ENCODE measurements at regions not wholly inside any gene's neighbourhood (a gene's known extent, or its start where the extent isn't known, plus 50 kb on each side); places are given as distances from the start of the nearest gene placed in this dataset.

DNA sequence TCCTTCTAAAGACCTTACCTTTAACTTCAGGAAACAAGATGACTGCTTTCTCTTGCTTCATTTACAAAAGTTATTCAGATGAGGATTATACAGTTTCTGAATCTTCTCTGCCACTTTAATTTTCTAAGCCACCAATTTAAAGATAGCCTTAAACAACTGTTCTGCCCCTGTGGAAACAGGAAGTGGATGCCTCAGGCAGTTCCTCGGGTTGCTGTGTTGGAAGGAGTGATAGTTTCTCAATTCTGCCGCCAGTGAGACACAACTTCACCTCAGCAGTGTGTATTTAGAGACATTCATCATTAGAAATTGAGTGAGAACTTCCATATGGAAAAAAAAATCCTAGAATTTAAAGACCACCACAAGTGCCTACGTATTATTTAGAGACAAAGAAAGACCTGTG, 475.1 kb upstream of the WWC1 start:
- DNase-seq = no peak

DNA sequence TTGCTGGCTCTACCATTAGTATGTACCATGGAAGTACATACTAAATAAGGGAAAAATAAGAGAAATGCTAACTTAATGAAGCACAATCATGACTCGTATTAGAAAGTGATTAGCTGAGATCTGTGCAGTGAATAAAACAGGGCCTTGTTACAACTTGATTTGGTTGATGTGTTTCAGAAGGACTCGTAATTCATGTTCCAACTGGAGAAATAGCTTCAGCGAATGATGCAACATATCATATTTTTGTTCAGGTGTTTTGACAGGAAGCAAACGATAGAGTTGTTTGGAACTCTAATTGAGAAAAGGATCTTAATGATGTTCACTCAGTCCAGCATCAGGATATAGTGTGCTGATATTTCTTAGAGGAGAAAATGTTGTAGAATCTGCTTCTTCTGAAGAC, 474.6 kb upstream of the WWC1 start:
- DNase-seq = no peak

DNA sequence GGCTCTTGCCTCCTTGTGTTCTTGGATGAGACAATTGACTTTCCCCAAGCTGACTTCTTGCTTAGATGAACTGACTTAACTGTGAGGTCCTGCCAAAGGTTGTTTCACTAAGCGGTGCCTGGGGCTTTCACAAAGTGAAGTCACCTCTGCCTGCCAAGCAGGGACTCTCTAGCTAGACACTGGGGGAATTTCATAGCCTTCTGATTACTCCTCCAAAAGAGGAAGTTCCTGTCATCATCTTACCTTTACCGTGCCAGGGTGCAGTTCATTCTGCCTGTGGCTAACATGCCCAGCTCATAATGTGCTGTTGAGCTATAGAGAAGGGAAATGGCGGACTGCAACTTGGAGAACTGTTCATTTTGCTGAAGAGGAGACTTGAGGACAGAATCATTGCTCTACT, 472.0 kb upstream of the WWC1 start:
- no peak for DNase-seq

DNA sequence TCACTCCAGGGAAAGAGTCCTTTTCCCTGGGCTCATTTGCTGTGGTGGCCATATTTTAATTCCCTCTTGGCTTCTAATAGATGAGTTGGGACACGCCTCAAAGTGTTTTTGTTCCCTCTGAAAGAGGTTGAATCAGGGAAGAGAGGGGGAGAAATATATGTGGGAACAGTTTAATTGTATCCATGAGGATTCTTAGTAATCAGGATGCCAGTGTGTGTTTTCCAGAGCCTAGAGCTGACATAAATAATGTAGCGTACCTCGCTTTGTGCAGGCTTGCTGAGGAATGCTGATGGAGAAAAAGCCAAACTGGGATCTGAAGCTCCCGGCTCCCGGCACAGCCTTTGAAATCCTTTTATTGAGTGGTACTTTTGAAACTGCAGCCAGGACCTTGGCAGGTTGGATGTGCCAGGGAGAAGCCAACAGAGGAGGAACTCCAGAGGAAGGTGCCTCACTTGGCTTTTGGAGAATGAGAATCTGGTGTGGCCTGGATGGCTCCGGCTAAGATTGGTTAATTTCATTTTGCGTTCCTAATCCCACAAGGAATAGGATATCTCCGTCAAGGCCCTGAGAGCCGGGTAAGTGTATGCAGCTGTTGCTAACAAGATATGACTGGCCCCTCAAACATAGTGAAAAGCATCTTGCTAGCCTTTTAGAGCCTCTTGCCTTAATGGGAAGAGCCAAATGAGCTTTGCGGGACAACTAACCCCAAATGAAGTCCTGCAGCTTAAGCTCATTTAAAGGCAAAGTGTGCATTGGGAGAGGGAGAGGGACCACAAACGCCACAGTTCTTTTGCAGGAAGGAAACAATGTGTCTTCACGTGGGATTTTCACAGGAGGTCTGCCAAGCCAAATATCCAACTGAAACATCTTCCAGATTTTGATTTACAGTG, 471.1 kb upstream of the WWC1 start:
- DNase-seq = no peak

DNA sequence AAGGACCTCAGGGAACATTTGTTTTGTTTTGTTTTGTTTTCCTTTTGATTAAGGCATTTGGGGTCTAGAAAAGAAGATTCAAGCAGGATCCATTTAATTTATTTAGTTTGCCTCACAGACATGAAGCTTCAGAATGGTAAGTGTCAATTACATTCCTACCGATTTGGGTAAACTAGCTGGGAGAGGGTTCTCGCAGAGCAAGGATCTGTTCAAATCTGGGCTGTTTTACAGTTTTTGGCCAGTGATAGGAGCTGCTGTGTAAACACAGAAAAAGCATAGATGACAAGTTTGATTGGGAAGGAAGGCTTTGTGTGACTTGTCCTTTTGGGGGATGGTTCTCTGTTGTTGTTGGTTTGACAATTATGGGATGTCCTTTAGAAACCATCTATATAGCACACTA, 470.3 kb upstream of the WWC1 start:
- no peak for DNase-seq

DNA sequence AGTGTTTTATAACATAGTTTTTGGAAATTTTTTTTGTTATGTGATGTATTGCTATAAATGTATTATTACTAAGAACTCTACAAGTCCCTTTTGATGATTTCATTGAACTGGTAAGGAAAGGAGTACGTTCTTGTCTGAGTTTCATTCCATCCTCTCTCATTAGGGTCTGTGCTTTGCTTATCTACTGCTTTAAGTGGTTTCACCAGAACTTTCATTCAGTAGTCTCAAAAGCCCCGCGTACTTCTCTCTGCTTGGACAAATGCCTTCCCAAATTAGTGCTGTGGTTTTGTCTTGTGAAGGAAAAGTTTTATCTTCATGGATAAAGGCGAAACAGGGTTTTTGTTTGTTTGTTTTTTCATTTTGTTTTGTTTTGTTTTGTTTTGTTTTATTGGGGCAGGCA, 469.8 kb upstream of the WWC1 start:
- DNase-seq = no peak

DNA sequence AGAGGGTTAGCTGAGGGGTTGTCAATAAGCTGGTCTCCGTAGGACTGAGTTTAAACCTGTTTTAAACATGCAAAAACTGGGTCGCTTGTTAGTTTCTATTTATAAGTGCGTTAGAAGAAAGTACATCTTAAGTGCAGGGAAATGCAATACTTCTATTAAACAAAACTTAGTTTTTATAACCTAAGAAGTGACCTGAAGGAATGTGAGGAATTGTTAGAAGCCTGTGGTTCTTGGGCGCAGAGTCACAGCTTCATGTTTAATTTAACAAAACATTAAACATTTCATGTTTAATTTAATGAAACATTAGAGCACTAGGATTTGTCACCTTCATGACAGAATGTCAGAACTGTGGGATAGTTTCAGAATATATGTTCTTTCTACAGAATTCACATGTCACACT, 469.2 kb upstream of the WWC1 start:
- DNase-seq = no peak

DNA sequence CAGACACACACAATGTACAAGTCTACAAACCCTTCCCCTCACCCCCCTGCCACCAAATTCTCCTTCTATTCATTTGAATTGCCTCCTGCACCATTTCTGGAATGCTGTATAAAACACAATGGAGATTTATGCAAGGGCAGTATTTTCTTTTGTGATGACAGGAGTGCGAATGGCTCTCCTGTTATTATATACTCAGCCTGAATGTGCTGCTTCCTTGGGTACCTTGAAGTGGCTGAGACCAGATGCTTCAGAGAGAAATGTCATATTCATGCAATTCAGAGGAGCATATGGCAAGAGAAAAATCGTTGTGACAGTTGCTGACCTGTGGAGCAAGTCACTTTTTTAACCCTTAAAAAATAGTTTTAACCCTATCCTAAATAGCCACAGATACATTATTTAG, 468.0 kb upstream of the WWC1 start:
- DNase-seq = no peak

DNA sequence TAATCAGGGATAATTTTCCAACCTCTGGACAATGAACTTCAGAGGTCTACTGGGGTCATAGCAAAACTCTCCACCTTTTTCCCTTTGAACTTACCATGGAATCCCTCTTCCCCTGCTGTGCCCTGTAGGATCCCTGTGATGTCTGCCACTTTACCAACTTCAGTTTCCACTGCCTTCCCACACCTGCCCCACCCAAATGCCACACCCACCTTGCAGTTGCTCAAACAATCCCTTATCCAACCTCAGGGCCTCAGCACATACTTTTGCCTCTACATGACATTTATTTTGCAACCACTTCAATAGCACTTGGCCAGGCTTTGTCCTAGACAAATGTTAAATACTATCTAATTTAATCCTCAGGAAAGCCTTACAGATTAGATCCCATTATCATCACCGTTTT, 463.7 kb upstream of the WWC1 start:
- no peak for DNase-seq

DNA sequence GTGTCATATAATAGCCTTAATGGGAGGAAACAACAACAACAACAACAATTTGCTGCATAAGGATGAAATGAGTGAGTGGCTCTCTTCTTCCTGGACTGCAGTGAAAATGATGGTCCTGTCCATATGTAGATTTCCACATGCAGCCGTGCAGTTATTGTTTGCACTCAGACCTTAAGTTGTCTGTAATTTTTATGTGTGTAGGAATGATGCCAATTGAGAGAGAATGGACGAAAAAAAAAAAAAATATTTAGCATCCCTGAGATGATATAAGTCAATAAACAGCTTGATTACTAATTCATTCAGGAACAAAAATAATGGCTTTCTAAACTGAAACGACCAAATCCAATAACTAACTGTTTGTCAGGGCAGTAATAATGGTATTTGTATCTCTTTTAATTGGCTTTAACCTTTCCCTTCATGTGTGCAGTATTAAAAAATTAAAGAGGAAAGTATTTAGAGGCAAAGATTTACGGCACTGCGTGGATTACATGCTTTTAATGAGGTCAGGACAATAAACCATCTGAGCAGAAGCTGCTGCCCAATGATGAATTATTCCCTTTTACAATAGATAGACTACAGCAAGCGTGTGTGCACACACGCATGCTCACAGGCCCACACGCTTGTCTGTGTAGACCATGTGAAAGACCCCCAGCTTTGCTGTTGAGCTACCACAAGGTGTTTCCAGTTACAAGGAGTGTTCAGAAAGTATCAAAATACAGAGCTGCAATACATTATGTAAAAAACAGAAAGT, 459.5 kb upstream of the WWC1 start:
- no peak for DNase-seq

DNA sequence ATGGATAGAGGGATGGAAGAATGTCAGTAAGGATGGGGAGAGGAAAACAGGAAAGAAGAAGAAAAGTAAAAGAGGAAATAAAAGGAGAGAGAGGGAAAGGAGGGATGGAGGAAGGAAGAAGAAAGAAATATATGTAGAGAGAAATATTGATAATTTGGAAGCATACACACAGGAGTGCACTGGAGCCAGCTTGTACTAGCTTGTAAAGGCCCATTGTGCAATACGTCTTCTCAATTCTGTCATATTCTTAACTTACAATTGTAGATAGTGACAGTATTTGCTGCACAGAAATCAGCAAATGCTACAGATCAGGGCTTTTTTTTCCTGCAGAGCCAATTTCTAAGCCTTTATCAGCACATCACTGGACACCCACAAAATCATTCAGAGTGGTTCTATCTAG, 458.8 kb upstream of the WWC1 start:
- DNase-seq = no peak

DNA sequence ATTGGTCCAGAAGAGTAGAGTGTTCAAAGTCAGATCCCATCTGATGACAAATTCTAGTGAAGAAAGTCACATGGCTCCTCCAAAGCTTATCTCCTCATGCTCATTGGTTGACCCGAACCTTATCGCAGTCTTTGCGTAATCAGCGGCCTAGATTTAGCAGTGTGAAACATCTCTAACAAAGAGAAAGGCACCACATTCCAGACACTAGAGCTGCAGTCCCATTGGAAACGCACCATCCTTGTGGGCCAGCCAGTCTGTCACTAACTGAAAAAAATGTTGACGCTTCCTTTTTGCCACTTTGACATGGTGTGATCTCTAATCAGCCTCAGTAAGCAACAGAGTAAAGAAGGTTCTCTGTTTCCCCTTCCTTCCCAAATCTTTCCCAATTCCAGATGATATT, 458.0 kb upstream of the WWC1 start:
- no peak for DNase-seq

DNA sequence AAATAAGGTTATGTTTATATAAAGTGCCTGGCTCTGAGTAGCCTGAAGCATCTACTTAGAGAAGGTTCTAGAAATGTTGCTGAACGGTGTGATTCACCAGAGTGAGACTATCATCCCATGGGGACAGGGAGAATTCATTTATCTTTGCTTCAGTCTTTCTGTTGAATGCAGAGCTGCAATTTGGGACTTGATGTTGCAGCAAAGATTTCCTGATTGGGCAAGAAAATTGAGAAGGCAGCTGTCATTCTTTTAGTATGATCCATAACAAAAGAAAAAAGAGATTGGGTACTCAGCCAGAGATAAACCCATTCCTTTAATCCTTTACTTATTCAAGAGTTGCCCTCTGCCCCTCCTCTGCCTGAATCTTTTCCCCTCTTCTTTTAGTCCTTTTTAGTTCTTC, 456.3 kb upstream of the WWC1 start:
- DNase-seq = no peak

DNA sequence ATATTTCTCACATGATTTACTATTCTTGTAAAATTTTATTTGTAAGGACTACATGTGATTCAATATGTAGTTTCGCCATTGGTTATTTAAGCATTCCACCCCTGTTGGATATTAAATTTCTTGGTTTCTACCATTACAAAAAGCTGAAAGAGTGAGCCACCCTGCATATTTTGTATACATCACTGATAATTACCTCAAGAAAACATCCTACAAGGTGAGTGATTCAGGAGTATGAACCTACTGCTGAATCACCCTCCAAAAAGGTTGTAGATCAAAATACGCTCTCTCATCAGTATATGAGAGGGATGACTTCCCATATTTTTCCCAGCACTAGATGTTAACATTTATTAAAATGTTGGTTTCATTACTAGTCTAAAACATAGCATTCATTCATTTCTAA, 454.3 kb upstream of the WWC1 start:
- no peak for DNase-seq

DNA sequence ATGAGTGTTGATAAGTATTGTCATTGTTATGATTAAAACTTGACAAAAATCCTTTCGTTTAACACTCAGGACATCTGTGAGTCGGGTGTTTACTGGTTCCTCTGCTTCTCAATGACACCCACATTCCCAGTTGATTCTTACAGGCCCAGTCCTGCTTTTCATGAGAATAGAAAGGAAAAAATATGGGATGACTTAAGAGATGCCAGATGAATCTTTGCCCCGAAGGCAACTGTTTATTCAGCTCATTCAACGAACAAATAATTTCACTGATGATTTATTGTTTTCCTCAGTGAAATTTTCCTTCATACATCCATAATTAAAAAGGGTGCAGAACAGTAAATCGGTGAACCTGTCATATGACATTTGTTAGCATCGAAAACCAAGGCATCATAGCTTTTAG, 452.4 kb upstream of the WWC1 start:
- DNase-seq = no peak

DNA sequence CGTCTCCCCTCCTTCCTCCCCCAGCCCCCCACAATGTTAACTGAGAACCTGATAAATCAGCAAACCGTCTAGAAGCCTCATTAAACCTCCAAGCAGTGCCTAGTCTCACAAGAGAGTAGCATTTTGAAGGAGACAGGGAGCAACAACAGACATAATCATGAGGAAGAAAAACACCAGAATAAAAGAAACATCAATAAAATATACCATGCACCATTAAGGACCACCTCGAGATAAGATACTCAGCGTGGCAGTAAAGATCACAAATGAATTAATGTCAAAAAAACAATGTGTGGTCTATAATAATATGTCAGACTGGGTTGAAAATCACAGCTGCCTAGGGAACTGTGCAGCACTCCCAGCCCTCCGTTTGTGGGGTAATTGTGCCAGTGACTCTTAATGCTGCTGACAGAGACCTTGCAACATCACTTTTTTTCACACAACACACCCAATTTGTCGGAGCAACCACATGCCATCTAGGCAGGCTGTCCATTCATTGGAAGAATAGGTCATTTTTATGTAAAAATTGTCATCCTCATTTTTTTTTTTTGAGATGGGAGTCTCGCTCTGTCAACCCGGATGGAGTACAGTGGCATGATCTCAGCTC, 450.8 kb upstream of the WWC1 start:
- no peak for DNase-seq

DNA sequence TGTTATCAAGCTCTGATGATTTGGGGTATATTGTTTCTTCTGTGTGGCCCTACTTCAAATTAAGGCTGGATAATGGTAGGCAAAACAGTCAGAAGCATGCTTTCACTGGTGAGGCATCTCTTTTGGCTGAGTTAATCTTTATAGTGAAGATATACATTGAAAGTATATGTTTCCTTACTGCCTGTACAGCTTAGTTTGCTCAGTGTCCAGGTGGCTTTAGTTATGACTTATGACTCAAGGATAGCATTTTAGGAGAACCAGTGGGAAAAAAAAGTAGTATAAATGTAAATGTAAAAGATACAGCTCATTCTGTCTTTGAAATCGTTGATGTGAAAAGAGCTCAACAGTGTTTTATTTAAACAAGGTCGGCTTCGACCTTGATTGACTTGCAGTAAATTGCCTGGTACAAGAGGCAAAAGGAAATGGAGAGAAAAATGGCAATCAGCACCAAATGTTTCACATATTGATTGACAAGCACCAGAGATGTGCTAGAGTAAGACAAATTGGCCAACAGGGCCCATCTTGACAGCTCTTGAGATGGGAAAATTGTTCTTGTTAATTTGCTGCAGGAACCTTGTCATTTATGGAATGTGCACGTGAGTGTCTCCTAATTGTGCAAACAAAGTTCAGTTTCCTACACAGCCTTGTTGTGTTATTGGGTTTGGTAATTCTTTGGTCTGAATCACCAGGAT, 447.4 kb upstream of the WWC1 start:
- DNase-seq = no peak

DNA sequence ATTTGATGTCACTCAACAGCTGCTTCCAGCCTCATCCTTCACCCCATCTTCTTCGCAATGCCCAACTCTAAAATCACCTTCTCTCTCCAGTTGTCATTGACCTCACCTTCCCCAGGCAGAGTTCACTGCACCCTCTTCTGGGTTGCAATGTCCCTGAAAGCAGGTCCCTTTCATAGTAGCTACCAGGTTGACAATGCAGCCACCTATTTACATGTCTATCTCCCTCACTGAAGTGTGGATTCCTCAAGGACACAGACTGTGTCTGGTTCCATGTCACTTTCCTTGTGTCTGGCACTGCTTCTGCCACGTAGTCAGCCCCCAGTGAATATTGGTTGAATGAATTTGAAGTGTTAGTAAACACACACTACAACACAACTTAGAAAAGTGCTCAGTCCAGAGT, 445.5 kb upstream of the WWC1 start:
- DNase-seq = no peak

DNA sequence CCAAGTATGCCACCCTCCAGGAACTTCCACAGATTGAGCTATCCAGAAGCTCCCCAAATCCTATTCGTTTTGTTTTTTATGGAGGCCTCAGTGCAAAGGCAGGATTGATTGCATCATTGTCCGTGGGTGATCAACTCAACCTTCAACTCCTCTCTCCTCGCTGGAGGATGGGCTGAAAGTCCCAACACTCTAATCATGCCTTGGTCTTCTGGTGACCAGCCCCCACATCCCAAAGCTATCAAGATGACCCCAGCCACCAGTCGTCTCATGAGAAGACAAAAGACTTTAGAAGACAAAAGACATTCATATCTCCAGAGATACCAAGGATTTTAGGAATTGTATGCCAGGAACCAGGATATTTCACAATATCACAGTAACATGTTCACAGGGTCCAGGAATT, 441.6 kb upstream of the WWC1 start:
- DNase-seq = no peak

DNA sequence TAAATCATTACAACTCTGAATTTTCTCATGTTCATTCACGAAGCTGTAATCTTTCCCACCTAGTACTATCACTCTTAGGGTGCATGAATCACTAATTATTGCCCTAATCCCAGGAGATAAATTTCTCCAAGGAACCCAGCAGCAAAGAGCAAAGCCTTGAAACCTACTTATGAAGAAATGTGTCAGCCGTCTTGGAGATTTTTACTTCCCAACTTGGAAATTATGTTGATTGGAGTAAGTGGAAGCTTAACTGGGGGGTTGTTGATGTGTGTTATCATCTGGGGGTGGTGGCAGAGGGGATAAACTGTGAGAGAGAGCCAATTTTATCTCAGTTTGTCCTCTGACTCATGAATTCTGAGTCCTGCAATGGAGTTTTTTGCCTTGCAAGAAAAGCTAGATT, 440.5 kb upstream of the WWC1 start:
- DNase-seq = no peak

DNA sequence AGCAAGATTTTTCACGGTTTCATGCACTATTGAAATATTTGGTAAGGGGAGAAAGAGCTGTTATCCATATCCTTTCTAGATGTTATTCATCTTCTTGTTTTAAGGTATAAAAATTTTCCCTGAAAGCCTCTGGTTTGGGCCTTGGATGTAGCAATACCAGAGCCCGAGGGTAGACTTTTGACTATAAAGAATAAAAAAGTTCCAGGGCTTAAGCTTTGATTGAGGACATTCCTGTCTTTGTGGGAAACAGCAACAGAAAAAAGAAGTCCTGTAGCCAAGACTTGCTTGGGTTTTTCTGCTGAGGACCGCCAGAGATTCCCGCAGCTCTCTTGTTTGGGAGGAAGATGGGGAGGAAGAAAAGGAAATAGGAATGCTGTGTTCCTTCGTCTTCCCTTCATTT, 440.0 kb upstream of the WWC1 start:
- no peak for DNase-seq

DNA sequence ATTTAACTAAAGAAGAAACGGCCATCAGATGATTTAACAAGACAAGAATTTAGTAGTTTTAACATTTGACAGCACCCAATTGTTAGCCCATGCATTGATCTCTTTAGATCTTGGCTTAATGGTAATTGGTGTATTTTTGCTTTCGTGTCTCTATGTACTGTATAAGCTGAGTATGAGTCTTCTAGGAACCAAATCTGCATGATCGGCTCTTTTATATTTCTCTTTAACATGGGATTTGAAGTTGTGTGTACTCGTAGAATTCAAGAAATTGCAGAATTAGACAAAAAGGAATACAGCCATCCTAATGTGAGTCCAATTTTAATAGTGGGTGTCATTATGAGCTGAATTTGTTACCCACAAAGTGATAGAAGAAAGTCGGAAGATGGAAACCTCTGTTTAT, 438.9 kb upstream of the WWC1 start:
- no peak for DNase-seq

DNA sequence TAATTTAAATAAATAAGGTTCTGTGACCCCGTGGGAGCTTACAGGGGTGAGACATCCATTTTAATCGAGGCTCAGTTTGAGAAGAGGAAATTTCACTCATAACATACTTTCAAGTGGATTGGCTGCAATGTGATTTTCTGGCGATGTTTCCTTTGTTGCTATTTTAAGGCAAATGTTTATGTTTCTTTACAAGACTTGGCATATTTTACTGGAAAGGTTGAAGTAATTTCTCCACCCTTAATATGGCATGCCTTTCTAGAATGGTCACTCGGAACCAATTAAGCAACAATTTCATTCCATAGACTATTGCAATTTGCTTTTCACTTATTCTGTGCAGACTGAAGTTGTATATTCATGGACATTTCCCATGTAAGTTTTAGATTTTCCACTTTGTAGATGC, 438.0 kb upstream of the WWC1 start:
- DNase-seq = no peak

All from right kidney (tissue), 1 donor.